GM23338 (cell line): ENCODE measurements at regions not wholly inside any gene's neighbourhood (a gene's known extent, or its start where the extent isn't known, plus 50 kb on each side); places are given as distances from the start of the nearest gene placed in this dataset.

Experiments used
- CREB1 ChIP-seq: fragments of 250-450 bp; sonication (Bioruptor Pico); IDR thresholded peaks from 2 replicates; pipeline ENCODE4 v1.5.0; 2020; ENCODE audit warnings: low read depth, mild to moderate bottlenecking, moderate library complexity
- NANOG ChIP-seq: IDR thresholded peaks from 2 replicates; pipeline ENCODE4 v1.6.1; 2016; ENCODE audit warnings: antibody characterized with exemption, borderline replicate concordance
- POLR2AphosphoS5 ChIP-seq: IDR thresholded peaks from 2 replicates; pipeline ENCODE4 v1.6.1; 2016; ENCODE audit warnings: antibody characterized with exemption, low read depth
- ZNF114 ChIP-seq: fragments of 250-450 bp; sonication (Bioruptor Pico); IDR thresholded peaks from 2 replicates; pipeline ENCODE4 v1.5.0; 2020; ENCODE audit warnings: mild to moderate bottlenecking, moderate library complexity
- TF ChIP-seq, protein P1 (sequence below), 2 experiments: fragments of 200-600 bp in 1 of 2; sonication (generic) in 1 of 2; conservative IDR thresholded peaks; 2 replicates each; pipeline versions ENCODE4 v1.5.1 to v1.6.1; 2016 to 2017; ENCODE audit warnings: antibody characterized with exemption in 2 of 2, low read depth in 2 of 2, mild to moderate bottlenecking in 2 of 2, moderate library complexity in 1 of 2
- TF ChIP-seq, protein P2 (sequence below): IDR thresholded peaks from one replicate; pipeline ENCODE4 v1.6.1; 2018; ENCODE audit warnings: antibody characterized with exemption; ENCODE audit not compliant: unreplicated experiment
- TF ChIP-seq, protein P3 (sequence below): IDR thresholded peaks from 2 replicates; pipeline ENCODE4 v1.6.1; 2016; ENCODE audit warnings: antibody characterized with exemption

DNA sequence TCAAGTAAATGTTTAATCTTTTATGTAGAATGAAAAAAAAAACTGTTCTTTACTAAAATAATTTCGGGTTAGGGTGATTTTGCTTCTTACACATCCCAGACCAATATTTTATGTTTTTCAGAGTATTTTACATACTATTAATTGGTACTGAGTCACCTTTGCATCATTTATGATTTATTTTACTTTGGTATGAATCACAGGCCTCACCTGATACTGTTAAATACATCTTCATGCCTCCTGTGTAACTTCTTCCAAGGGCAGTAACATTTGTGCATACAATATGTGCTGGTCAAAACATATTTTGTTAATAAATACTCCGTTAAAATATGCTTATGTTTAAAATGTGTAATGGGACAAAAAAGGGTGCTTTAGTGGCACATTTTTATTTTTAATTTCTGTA, 529.6 kb downstream of the ZNF674 start:
- TF ChIP-seq, protein P1, sequence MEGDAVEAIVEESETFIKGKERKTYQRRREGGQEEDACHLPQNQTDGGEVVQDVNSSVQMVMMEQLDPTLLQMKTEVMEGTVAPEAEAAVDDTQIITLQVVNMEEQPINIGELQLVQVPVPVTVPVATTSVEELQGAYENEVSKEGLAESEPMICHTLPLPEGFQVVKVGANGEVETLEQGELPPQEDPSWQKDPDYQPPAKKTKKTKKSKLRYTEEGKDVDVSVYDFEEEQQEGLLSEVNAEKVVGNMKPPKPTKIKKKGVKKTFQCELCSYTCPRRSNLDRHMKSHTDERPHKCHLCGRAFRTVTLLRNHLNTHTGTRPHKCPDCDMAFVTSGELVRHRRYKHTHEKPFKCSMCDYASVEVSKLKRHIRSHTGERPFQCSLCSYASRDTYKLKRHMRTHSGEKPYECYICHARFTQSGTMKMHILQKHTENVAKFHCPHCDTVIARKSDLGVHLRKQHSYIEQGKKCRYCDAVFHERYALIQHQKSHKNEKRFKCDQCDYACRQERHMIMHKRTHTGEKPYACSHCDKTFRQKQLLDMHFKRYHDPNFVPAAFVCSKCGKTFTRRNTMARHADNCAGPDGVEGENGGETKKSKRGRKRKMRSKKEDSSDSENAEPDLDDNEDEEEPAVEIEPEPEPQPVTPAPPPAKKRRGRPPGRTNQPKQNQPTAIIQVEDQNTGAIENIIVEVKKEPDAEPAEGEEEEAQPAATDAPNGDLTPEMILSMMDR (conservative IDR thresholded peaks at IDR 0.05; ENCODE audit: low read depth in 2 of 2): no peak
- TF ChIP-seq, protein P2, sequence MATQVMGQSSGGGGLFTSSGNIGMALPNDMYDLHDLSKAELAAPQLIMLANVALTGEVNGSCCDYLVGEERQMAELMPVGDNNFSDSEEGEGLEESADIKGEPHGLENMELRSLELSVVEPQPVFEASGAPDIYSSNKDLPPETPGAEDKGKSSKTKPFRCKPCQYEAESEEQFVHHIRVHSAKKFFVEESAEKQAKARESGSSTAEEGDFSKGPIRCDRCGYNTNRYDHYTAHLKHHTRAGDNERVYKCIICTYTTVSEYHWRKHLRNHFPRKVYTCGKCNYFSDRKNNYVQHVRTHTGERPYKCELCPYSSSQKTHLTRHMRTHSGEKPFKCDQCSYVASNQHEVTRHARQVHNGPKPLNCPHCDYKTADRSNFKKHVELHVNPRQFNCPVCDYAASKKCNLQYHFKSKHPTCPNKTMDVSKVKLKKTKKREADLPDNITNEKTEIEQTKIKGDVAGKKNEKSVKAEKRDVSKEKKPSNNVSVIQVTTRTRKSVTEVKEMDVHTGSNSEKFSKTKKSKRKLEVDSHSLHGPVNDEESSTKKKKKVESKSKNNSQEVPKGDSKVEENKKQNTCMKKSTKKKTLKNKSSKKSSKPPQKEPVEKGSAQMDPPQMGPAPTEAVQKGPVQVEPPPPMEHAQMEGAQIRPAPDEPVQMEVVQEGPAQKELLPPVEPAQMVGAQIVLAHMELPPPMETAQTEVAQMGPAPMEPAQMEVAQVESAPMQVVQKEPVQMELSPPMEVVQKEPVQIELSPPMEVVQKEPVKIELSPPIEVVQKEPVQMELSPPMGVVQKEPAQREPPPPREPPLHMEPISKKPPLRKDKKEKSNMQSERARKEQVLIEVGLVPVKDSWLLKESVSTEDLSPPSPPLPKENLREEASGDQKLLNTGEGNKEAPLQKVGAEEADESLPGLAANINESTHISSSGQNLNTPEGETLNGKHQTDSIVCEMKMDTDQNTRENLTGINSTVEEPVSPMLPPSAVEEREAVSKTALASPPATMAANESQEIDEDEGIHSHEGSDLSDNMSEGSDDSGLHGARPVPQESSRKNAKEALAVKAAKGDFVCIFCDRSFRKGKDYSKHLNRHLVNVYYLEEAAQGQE: no peak
- TF ChIP-seq ZNF114 (CRISPR knock-in tag) (no peak), POLR2AphosphoS5 (no peak), CREB1 (CRISPR knock-in tag) (no peak), NANOG (no peak)
- TF ChIP-seq, protein P3, sequence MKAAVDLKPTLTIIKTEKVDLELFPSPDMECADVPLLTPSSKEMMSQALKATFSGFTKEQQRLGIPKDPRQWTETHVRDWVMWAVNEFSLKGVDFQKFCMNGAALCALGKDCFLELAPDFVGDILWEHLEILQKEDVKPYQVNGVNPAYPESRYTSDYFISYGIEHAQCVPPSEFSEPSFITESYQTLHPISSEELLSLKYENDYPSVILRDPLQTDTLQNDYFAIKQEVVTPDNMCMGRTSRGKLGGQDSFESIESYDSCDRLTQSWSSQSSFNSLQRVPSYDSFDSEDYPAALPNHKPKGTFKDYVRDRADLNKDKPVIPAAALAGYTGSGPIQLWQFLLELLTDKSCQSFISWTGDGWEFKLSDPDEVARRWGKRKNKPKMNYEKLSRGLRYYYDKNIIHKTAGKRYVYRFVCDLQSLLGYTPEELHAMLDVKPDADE: no peak
